ENCODE measurements at regions not wholly inside any gene's neighbourhood (a gene's known extent, or its start where the extent isn't known, plus 50 kb on each side); places are given as distances from the start of the nearest gene placed in this dataset.
A peak's percentile ranks its signal among the peaks of the same experiment; 100 is the strongest.

GRCh38 chr12:74641262-74641661, 103.6 kb downstream of the ATXN7L3B start:
- no peaks in the 10 kb centered on the region for H3K9me3 ChIP-seq (replicated peaks; ENCODE audit: control insufficient read depth, insufficient read depth, low read length)
- SMC1A ChIA-PET (ENCODE audit: uncharacterized antibody, unreplicated experiment) = no interaction called here
- no peaks in the 10 kb centered on the region for H4K20me1 ChIP-seq (ENCODE audit: control insufficient read depth, insufficient read depth)
- H3K4me3 ChIP-seq = no peak overlapping the region
- no peaks in the 10 kb centered on the region for H3K36me3 ChIP-seq (ENCODE audit: control insufficient read depth in 2 of 2, insufficient read depth in 2 of 2, low read length in 1 of 2)
- H3K27me3 ChIP-seq (replicated peaks in 1 of 2; ENCODE audit: control insufficient read depth in 2 of 2, insufficient read depth in 2 of 2, low read length in 1 of 2) = no peaks in the 10 kb centered on the region
- DNase-seq (ENCODE audit: low read depth, low spot score) = no peak
- RAD21 ChIA-PET (ENCODE audit: unreplicated experiment) = no interaction called here
- intact Hi-C loops (cut with micrococcal nuclease; ENCODE audit: unreplicated experiment) (no loop called here), in situ Hi-C loops (cut with MboI) (no loop called here)
- H2AFZ ChIP-seq (ENCODE audit: control insufficient read depth, low read depth, low read length) = no peak overlapping the region
- no peak for FAIRE-seq
- BruUV-seq (replicated peaks) = no TSS peak
- H3K4me1 ChIP-seq (ENCODE audit: control insufficient read depth, insufficient read depth, low read length) = no peaks in the 10 kb centered on the region
- H3K4me2 ChIP-seq (ENCODE audit: control insufficient read depth, insufficient read depth) = no peak overlapping the region
- no peak overlapping the region for H3K27ac ChIP-seq (ENCODE audit: control insufficient read depth, insufficient read depth)
- CTCF ChIA-PET = no interaction called here
- TF ChIP-seq IKZF2 (IDR thresholded peaks at IDR 0.05) (no peak), ASH2L (IDR thresholded peaks at IDR 0.05; ENCODE audit: borderline replicate concordance, low read depth) (no peak), ZNF217 (IDR thresholded peaks at IDR 0.05) (no peak), SPI1 (IDR thresholded peaks at IDR 0.05; ENCODE audit: borderline replicate concordance, insufficient read depth, low read depth, low read length) (peak; percentile 17; the same call in 1 of the 2 replicates)
- H3K9ac ChIP-seq (ENCODE audit: control insufficient read depth, insufficient read depth, low read length) = no peak overlapping the region
- POLR2A ChIA-PET = no interaction called here
- no peak for ATAC-seq
- WGBS (ENCODE audit: insufficient coverage, insufficient replicate concordance, low lambda C conversion rate, missing lambda C conversion rate) = 42% methylated on average over 2 of the region's 2 CpGs
- H3K79me2 ChIP-seq (ENCODE audit: control insufficient read depth, insufficient read depth, low read length) = no peaks in the 10 kb centered on the region

GRCh38 chr12:74641694-74642093, 104.1 kb downstream of the ATXN7L3B start:
- SMC1A ChIA-PET (ENCODE audit: uncharacterized antibody, unreplicated experiment) = no interaction called here
- CTCF ChIA-PET = no interaction called here
- H4K20me1 ChIP-seq (ENCODE audit: control insufficient read depth, insufficient read depth) = no peaks in the 10 kb centered on the region
- no peaks in the 10 kb centered on the region for H3K36me3 ChIP-seq (ENCODE audit: control insufficient read depth in 2 of 2, insufficient read depth in 2 of 2, low read length in 1 of 2)
- no peaks in the 10 kb centered on the region for H3K4me1 ChIP-seq (ENCODE audit: control insufficient read depth, insufficient read depth, low read length)
- no peaks in the 10 kb centered on the region for H3K79me2 ChIP-seq (ENCODE audit: control insufficient read depth, insufficient read depth, low read length)
- no peak overlapping the region for H3K27ac ChIP-seq (ENCODE audit: control insufficient read depth, insufficient read depth)
- no peak for FAIRE-seq
- H2AFZ ChIP-seq (ENCODE audit: control insufficient read depth, low read depth, low read length) = no peak overlapping the region
- no peaks in the 10 kb centered on the region for H3K27me3 ChIP-seq (replicated peaks in 1 of 2; ENCODE audit: control insufficient read depth in 2 of 2, insufficient read depth in 2 of 2, low read length in 1 of 2)
- 30% methylated on average over 2 of the region's 2 CpGs for WGBS (ENCODE audit: insufficient coverage, insufficient replicate concordance, low lambda C conversion rate, missing lambda C conversion rate)
- TF ChIP-seq TAF1 (IDR thresholded peaks at IDR 0.05; ENCODE audit: borderline replicate concordance, low read depth, low read length) (no peak), ESRRA (IDR thresholded peaks at IDR 0.05; ENCODE audit: low read length) (no peak), ZZZ3 (IDR thresholded peaks at IDR 0.05; ENCODE audit: control insufficient read depth, insufficient read length, low read depth) (no peak), IKZF1 (conservative IDR thresholded peaks at IDR 0.05) (no peak), CBFB (IDR thresholded peaks at IDR 0.05; ENCODE audit: low read depth) (no peak), RAD51 (IDR thresholded peaks at IDR 0.05) (no peak), RB1 (IDR thresholded peaks at IDR 0.05; ENCODE audit: borderline replicate concordance) (no peak), NRF1 (conservative IDR thresholded peaks at IDR 0.05; ENCODE audit: low read depth, low read length) (no peak), RBBP5 (conservative IDR thresholded peaks at IDR 0.05) (no peak), HCFC1 (IDR thresholded peaks at IDR 0.05; ENCODE audit: low read length) (no peak), JUND (IDR thresholded peaks at IDR 0.05; ENCODE audit: low read depth, low read length) (no peak), CHD4 (IDR thresholded peaks at IDR 0.05) (no peak), ZBTB4 (CRISPR knock-in tag; IDR thresholded peaks at IDR 0.05) (no peak)
- intact Hi-C loops (cut with micrococcal nuclease; ENCODE audit: unreplicated experiment) = no loop called here
- no peak overlapping the region for H3K9ac ChIP-seq (ENCODE audit: control insufficient read depth, insufficient read depth, low read length)
- no peak overlapping the region for H3K4me2 ChIP-seq (ENCODE audit: control insufficient read depth, insufficient read depth)
- no peak; the same call in 2 of the 3 replicates for ATAC-seq
- no TSS peak for BruUV-seq (replicated peaks)
- POLR2A ChIA-PET = no interaction called here
- H3K4me3 ChIP-seq = no peak overlapping the region
- in situ Hi-C loops (cut with MboI) = no loop called here
- RAD21 ChIA-PET (ENCODE audit: unreplicated experiment) = no interaction called here
- no peaks in the 10 kb centered on the region for H3K9me3 ChIP-seq (replicated peaks; ENCODE audit: control insufficient read depth, insufficient read depth, low read length)
- no peak for DNase-seq (ENCODE audit: low read depth, low spot score)
